ENCODE measurements at regions not wholly inside any gene's neighbourhood (a gene's known extent, or its start where the extent isn't known, plus 50 kb on each side); places are given as distances from the start of the nearest gene placed in this dataset.
"Not testable (repeated sequence)": the region's sequence is repeated elsewhere in the genome, so short reads cannot be mapped to it uniquely, and the experiment has no call there.

DNA sequence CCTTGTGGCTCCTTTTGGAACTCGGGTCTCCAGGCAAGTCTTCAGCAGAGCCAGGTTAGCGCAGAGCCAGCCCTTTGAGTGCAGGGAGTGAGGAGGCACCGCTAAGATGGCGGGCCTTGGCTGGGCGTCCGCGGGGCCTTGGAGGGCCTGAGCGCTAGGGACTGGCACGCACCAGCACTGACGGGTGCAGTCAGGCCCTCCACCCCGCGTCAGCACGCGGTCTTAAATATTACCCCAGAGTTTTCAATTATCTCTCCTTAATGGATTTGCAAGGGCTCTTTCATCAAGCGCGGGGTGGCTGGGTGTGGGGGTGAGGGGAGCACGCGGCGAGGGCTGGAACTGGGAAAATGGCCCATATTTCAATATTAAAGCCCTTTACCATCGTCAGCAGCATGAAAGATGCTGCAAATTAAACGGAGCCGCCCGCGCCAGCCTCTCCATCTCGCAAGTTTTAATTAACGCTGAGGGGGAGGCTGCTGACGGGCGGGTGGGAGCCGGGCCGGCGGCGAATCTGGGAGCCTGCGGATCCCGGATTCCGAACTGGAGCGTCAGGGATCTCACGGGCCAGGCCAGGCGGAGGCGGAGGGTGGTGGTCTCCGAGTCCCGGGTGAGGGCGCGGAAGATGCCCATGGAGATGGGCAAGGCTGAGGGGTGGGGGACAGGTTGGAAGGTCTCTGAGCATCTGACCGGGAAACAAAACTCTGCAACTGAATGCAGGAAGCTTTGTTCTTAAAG lies 1690.4 kb upstream of the DEFB115 start:
- DNase-seq = not testable (repeated sequence)

DNA sequence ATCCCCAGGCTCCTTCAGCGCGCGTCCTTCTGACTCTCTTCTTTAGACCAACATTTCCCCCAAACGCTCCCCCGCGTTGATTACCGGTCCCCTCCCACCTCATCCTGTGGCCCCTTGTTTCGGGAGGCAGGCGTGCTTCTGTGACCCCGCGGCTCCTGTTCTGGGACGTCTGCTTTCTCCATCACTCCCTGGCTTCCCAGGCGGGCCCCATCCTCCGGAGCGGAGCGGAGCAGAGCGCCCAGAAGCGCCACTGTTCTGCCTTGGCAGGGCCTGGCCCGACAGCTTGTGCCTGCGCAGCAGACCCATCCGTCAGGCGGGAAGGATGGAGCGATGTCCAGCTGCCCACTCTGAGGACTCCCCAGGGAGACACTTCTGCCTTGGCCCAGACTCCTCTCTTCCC lies 1689.8 kb upstream of the DEFB115 start:
- DNase-seq = not testable (repeated sequence)

GRCh38 chr20:29570126-29570525 lies 1687.3 kb upstream of the DEFB115 start:
- not testable (repeated sequence) for DNase-seq

- not testable (repeated sequence) for DNase-seq
These were observed 1667.9 kb upstream of the DEFB115 start for GRCh38 chr20:29589530-29589929.

DNA sequence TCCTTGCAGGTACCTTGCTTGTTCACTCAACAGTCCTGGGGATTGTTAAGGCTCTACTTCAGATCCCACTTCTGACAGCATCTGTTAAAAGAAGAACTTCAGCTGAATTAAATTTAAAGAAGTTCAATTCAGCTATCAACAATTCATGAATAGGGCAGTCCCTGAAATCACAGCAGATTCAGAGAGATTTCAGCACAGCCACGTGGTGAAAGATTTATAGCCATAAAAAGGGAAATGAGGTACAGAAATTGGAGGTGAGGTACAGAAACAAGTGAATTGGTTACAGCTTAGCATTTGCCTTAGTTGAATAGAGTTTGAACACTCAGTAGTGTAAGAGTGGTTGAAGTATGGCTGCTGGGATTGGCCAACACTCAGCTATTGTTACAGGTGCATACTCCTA lies 1653.3 kb upstream of the DEFB115 start:
- DNase-seq = not testable (repeated sequence)

DNA sequence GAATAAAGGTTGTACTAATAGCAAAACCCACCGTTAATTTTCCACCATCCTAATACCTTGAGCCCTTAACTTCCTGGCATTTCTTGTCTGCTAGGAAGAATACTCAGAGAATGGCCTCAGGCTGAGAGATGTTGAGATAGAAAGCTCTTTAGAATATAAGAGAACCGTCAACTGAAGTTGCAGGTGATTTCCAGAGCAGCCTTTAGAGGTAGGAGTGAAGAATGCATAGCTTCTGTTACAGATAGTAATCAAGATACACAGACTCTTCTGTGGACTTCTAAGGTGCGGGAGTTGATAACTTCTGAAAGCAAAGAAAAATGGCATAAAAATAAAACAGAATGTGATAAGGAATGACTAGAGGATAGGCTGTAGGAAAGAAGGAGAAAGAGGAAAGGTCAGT lies 1651.3 kb upstream of the DEFB115 start:
- DNase-seq = not testable (repeated sequence)

- not testable (repeated sequence) for DNase-seq
These were observed 1628.1 kb upstream of the DEFB115 start for GRCh38 chr20:29629395-29629794.

Data from NCI-H1417 treated with DMSO at 0.1 percent for 48 hours (cell line).